ENCODE measurements at regions not wholly inside any gene's neighbourhood (a gene's known extent, or its start where the extent isn't known, plus 50 kb on each side); places are given as distances from the start of the nearest gene placed in this dataset.

DNA sequence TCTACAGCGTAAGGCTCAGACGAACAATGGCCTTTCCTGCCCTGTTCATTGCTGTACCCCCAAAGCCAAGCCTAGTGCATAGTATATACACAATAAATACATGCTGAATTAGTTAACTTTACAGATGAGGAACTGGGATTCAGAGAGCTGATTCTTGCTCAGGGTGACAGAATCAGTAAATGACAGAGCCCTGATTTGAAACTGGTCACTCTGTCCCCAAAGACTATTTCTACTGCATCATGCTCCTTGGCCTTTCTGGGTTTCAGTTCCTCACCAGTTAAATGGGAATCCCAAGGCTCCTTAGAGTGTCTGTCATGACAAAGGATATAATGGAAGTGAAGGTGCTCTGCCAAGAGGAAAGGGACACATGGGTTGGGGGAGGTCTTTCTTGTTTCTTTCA lies 50.5 kb upstream of the TSKU start:
- no peak overlapping the region for H3K27ac ChIP-seq
- intact Hi-C loops (cut with DNase I): loop anchor here in 8 of 10 donors (1.0 to 10.0 kb wide), 7 partner anchors 65 to 352 kb away; no protein-coding TSS in a partner anchor
- peaks cover 0 to 19% (median 3%) of the 10 kb centered on the region in 9 donors for H3K4me1 ChIP-seq
- peaks cover 0 to 6% (median 0%) of the 10 kb centered on the region in 7 donors for H3K27me3 ChIP-seq
- H3K36me3 ChIP-seq: no peaks in the 10 kb centered on the region
- 86 to 95% methylated on average over 2 of the region's 2 CpGs for WGBS, 2 donors
- no peak overlapping the region for H3K4me3 ChIP-seq
- DNase-seq (no peak), ATAC-seq (no peak)
- no peaks in the 10 kb centered on the region for H3K9me3 ChIP-seq
- TF ChIP-seq, protein P1, sequence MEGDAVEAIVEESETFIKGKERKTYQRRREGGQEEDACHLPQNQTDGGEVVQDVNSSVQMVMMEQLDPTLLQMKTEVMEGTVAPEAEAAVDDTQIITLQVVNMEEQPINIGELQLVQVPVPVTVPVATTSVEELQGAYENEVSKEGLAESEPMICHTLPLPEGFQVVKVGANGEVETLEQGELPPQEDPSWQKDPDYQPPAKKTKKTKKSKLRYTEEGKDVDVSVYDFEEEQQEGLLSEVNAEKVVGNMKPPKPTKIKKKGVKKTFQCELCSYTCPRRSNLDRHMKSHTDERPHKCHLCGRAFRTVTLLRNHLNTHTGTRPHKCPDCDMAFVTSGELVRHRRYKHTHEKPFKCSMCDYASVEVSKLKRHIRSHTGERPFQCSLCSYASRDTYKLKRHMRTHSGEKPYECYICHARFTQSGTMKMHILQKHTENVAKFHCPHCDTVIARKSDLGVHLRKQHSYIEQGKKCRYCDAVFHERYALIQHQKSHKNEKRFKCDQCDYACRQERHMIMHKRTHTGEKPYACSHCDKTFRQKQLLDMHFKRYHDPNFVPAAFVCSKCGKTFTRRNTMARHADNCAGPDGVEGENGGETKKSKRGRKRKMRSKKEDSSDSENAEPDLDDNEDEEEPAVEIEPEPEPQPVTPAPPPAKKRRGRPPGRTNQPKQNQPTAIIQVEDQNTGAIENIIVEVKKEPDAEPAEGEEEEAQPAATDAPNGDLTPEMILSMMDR (IDR thresholded peaks at IDR 0.05): no peak
